Activated CD4-positive, alpha-beta T cell treated with anti-CD3 and anti-CD28 coated beads, Interleukin-2, amount 50 U/mL, for 1 hour (primary cell): ENCODE measurements at regions not wholly inside any gene's neighbourhood (a gene's known extent, or its start where the extent isn't known, plus 50 kb on each side); places are given as distances from the start of the nearest gene placed in this dataset.
"Not testable (repeated sequence)": the region's sequence is repeated elsewhere in the genome, so short reads cannot be mapped to it uniquely, and the experiment has no call there.

Source experiments
- DNase-seq: peaks from one replicate; pipeline ENCODE4 v3.0.0-alpha.2; 2020

GRCh38 chr10:33100781-33101391 lies 142.9 kb upstream of the ITGB1 start:
- no peak for DNase-seq

GRCh38 chr10:33099748-33100147 lies 141.7 kb upstream of the ITGB1 start:
- no peak for DNase-seq

- DNase-seq, result no peak
Measured at GRCh38 chr10:33098951-33099663, 141.1 kb upstream of the ITGB1 start.

- no peak for DNase-seq
Measured at GRCh38 chr10:33095867-33096815, 138.1 kb upstream of the ITGB1 start.

- no peak for DNase-seq
Measured at GRCh38 chr10:33094263-33095051, 136.4 kb upstream of the ITGB1 start.

- no peak for DNase-seq
Measured at GRCh38 chr10:33093362-33093761, 135.3 kb upstream of the ITGB1 start.

GRCh38 chr10:33092596-33092995 lies 134.6 kb upstream of the ITGB1 start:
- DNase-seq, result no peak

- DNase-seq, result no peak
Measured at GRCh38 chr10:33091201-33091600, 133.2 kb upstream of the ITGB1 start.

- no peak for DNase-seq
Measured at GRCh38 chr10:33088990-33089389, 131.0 kb upstream of the ITGB1 start.

- DNase-seq, result no peak
Measured at GRCh38 chr10:33087922-33088321, 129.9 kb upstream of the ITGB1 start.

GRCh38 chr10:33087152-33087551 lies 129.1 kb upstream of the ITGB1 start:
- DNase-seq, result no peak

- no peak for DNase-seq
Measured at GRCh38 chr10:33086100-33086499, 128.1 kb upstream of the ITGB1 start.

- DNase-seq, result no peak
Measured at GRCh38 chr10:33085313-33085833, 127.3 kb upstream of the ITGB1 start.

GRCh38 chr10:33084453-33084852 lies 126.4 kb upstream of the ITGB1 start:
- no peak for DNase-seq

GRCh38 chr10:33082373-33082895 lies 124.4 kb upstream of the ITGB1 start:
- no peak for DNase-seq

GRCh38 chr10:33080467-33080866 lies 122.4 kb upstream of the ITGB1 start:
- not testable (repeated sequence) for DNase-seq

GRCh38 chr10:33074443-33074842 lies 116.4 kb upstream of the ITGB1 start:
- DNase-seq, result no peak

GRCh38 chr10:33073641-33074415 lies 115.8 kb upstream of the ITGB1 start:
- no peak for DNase-seq

GRCh38 chr10:33071857-33072256 lies 113.8 kb upstream of the ITGB1 start:
- DNase-seq, result no peak

- no peak for DNase-seq
Measured at GRCh38 chr10:33070101-33070500, 112.1 kb upstream of the ITGB1 start.

GRCh38 chr10:33067917-33068316 lies 109.9 kb upstream of the ITGB1 start:
- no peak for DNase-seq
